Colonic mucosa (tissue), 4 donors: ENCODE measurements at regions not wholly inside any gene's neighbourhood (a gene's known extent, or its start where the extent isn't known, plus 50 kb on each side); places are given as distances from the start of the nearest gene placed in this dataset.
"Not testable (repeated sequence)": the region's sequence is repeated elsewhere in the genome, so short reads cannot be mapped to it uniquely, and the experiment has no call there.

Experiments used
- DNase-seq: peaks from one replicate; pipeline ENCODE4 v3.0.0-alpha.2; 2020
- H3K27ac ChIP-seq: fragments of 200-600 bp; one replicate; pipeline ENCODE4 v1.8.0; 2021
- H3K27me3 ChIP-seq: fragments of 200-600 bp; one replicate; pipeline ENCODE4 v1.8.0; 2021
- H3K36me3 ChIP-seq: fragments of 200-600 bp; one replicate; pipeline ENCODE4 v1.8.0; 2021
- H3K4me1 ChIP-seq: fragments of 200-600 bp; one replicate; pipeline ENCODE4 v1.8.0; 2021; ENCODE audit warnings: mild to moderate bottlenecking
- H3K4me3 ChIP-seq: fragments of 200-600 bp; one replicate; pipeline ENCODE4 v1.8.0; 2021
- H3K9ac ChIP-seq, 2 donors: one replicate each; pipeline ENCODE4 v1.7.0; 2013; ENCODE audit warnings: control low read depth in 2 of 2, low read depth in 2 of 2, low read length in 2 of 2
- H3K9me3 ChIP-seq: fragments of 200-600 bp; one replicate; pipeline ENCODE4 v1.8.0; 2021
- CTCF ChIP-seq: fragments of 200-600 bp; IDR thresholded peaks from one replicate; pipeline ENCODE4 v1.8.0; 2022; ENCODE audit warnings: antibody characterized with exemption, mild to moderate bottlenecking
- intact Hi-C: fragments of 100-400 bp; cut with DNase I; formaldehyde crosslinking; loops from one replicate; pipeline ENCODE4 v1.14.1; 2022
- donor health status: healthy.
- donor health status: DM: no; HTN: no; CAD: no.
- donor health status: DM: no; HTN: no; CAD: no.

GRCh38 chr18:78825168-78825567 lies 154.4 kb upstream of the SALL3 start:
- no peak for TF ChIP-seq CTCF
- Histone ChIP-seq H3K9ac (no peak overlapping the region), H3K4me1 (no peaks in the 10 kb centered on the region), H3K36me3 (no peaks in the 10 kb centered on the region), H3K27ac (no peak overlapping the region), H3K4me3 (no peak overlapping the region), H3K9me3 (no peaks in the 10 kb centered on the region), H3K27me3 (no peaks in the 10 kb centered on the region)
- intact Hi-C loops: no loop called here
- DNase-seq: no peak

GRCh38 chr18:78826631-78827030 lies 153.0 kb upstream of the SALL3 start:
- Histone ChIP-seq H3K4me3 (no peak overlapping the region), H3K36me3 (no peaks in the 10 kb centered on the region)
- no peak for TF ChIP-seq CTCF

GRCh38 chr18:78827141-78827540 lies 152.5 kb upstream of the SALL3 start:
- no peak for DNase-seq

More at GRCh38 chr18:78826631-78827030, 153.0 kb upstream of the SALL3 start:
- no peak for DNase-seq
- intact Hi-C loops: no loop called here
- Histone ChIP-seq H3K9me3 (no peaks in the 10 kb centered on the region), H3K4me1 (no peaks in the 10 kb centered on the region), H3K27me3 (no peaks in the 10 kb centered on the region), H3K27ac (no peak overlapping the region), H3K9ac (no peak overlapping the region)

GRCh38 chr18:78828131-78828530 lies 151.5 kb upstream of the SALL3 start:
- no peaks in the 10 kb centered on the region for H3K4me1 ChIP-seq
- no peak for DNase-seq
- no peak for TF ChIP-seq CTCF
- H3K36me3 ChIP-seq: no peaks in the 10 kb centered on the region
- H3K27ac ChIP-seq: no peak overlapping the region
- no peak overlapping the region for H3K4me3 ChIP-seq
- H3K27me3 ChIP-seq: no peaks in the 10 kb centered on the region
- no peak overlapping the region for H3K9ac ChIP-seq
- intact Hi-C loops: no loop called here
- H3K9me3 ChIP-seq: no peaks in the 10 kb centered on the region

More at GRCh38 chr18:78827141-78827540, 152.5 kb upstream of the SALL3 start:
- H3K9me3 ChIP-seq: no peaks in the 10 kb centered on the region
- intact Hi-C loops: no loop called here
- H3K4me3 ChIP-seq: no peak overlapping the region
- no peak overlapping the region for H3K27ac ChIP-seq
- no peaks in the 10 kb centered on the region for H3K4me1 ChIP-seq
- H3K9ac ChIP-seq: no peak overlapping the region
- no peaks in the 10 kb centered on the region for H3K36me3 ChIP-seq
- H3K27me3 ChIP-seq: no peaks in the 10 kb centered on the region
- TF ChIP-seq CTCF: no peak

DNA sequence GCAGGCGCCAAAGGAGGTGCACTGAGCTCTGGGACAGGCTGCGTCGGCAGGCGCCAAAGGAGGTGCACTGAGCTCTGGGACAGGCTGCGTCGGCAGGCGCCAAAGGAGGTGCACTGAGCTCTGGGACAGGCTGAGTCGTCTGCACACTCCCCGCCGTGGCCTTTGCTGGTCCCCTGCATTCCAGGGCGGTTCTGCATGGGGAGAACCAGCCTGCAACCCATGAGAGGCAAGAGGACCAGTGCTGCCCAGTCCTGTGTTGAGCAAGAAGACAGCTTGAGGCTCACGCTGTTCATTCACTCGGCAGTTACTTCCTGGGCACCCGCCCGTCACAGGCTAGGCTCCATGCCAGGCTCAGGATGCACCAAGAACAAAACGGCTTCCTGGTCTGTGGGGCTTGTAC lies 150.6 kb upstream of the SALL3 start:
- intact Hi-C loops, H3K4me1 ChIP-seq, H3K27me3 ChIP-seq, H3K27ac ChIP-seq, H3K36me3 ChIP-seq, H3K4me3 ChIP-seq, H3K9me3 ChIP-seq, H3K9ac ChIP-seq, DNase-seq: not testable (repeated sequence)

- no peak overlapping the region for H3K4me3 ChIP-seq
- no peaks in the 10 kb centered on the region for H3K4me1 ChIP-seq
- no peak for DNase-seq
- intact Hi-C loops: no loop called here
- H3K9ac ChIP-seq: no peak overlapping the region
- H3K9me3 ChIP-seq: no peaks in the 10 kb centered on the region
- no peak overlapping the region for H3K27ac ChIP-seq
- TF ChIP-seq CTCF: no peak
- H3K27me3 ChIP-seq: no peaks in the 10 kb centered on the region
- no peaks in the 10 kb centered on the region for H3K36me3 ChIP-seq
Measured at GRCh38 chr18:78830161-78830560, 149.5 kb upstream of the SALL3 start.
